NCI-H146 (cell line): ENCODE measurements at regions not wholly inside any gene's neighbourhood (a gene's known extent, or its start where the extent isn't known, plus 50 kb on each side); places are given as distances from the start of the nearest gene placed in this dataset.
A peak's percentile ranks its signal among the peaks of the same experiment; 100 is the strongest.
"Not testable (repeated sequence)": the region's sequence is repeated elsewhere in the genome, so short reads cannot be mapped to it uniquely, and the experiment has no call there.

Source experiments
- DNase-seq: peaks from one replicate; lab custom pipeline; 2025; lab: John Stamatoyannopoulos, UW

DNA sequence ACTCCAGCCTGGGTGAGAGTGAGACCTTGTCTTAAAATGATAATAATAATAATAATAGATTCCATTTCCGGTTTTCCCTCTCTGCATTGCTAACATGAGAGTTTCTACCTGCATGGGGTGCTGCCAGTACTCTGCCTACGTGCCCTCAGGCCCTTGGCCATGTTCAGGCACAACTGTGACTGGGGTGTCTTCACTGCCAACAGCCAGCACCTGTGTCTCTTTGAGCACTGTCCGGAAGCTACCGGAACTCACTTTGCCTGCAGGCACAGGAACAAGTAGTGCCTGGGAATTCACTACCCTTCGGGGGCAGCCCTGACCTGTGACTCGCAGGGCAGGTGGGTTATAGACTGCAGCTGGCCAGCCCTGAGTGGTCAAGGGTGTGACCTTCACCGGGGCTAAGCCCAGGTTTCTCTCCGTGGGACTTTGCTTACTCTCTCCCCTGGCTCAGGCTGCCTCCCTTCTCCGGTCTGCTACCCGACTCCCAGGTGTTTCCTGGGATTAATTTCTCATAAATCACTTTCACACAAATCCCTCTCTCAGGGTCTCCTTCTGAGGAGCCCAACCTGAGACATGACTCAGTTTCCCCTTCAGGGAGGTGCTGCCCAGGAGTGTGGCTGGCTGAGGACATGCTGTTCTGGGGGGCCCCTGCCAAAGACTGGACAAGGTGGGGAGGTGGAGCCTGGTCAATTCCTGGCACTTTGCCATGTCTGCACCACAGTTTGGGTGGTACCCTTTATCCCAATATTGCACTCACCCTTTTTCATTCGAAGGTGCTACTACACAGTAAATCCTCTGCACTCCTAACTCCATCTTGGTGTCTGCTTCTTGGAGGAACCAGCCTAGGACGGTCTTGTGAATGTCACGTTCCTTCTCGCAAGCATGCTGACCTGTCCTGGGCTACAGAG, 79.5 kb upstream of the RALGAPA2 start:
- peak; percentile 16 for DNase-seq

DNA sequence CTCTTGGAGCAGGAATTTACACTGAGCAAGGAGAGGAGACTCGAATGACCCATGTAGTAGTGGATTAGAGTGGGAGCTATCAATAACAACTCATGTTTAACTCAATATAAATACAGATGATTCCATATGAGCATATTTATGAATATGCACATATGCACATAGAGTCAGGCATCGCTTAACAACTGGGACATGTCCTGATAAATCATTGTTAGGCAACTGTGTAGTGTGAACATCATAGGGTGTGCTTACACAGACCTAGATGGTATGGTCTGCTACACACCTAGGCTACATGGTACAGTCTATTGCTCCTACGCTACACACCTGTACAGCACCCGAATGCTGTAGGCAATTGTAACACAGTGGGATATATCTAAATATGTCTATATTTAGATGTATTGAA, 75.9 kb upstream of the RALGAPA2 start:
- DNase-seq: no peak

- no peak for DNase-seq
These were observed 74.0 kb upstream of the RALGAPA2 start for GRCh38 chr20:20786428-20786827.

- no peak for DNase-seq
These were observed 72.8 kb upstream of the RALGAPA2 start for GRCh38 chr20:20785226-20785625.

DNA sequence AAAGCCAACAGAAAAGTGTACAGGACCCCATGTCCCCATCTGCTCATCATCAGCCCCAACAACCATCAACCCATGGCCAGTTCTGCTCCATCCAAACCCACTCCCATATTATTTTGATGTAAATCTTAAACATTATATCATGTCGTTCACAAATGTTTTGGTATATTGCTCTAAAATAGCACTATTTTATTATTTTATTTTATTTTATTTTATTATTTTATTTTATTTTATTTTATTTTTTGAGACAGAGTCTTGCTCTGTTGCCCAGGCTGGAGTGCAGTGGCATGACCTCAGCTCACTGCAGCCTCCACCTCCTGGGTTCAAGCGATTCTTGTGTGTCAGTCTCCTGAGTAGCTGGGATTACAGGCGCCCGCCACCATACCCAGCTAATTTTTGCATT, 72.0 kb upstream of the RALGAPA2 start:
- DNase-seq: not testable (repeated sequence)

GRCh38 chr20:20783450-20783849, 71.0 kb upstream of the RALGAPA2 start:
- no peak for DNase-seq

GRCh38 chr20:20782755-20783154, 70.3 kb upstream of the RALGAPA2 start:
- no peak for DNase-seq

- no peak for DNase-seq
These were observed 69.8 kb upstream of the RALGAPA2 start for GRCh38 chr20:20782231-20782630.

DNA sequence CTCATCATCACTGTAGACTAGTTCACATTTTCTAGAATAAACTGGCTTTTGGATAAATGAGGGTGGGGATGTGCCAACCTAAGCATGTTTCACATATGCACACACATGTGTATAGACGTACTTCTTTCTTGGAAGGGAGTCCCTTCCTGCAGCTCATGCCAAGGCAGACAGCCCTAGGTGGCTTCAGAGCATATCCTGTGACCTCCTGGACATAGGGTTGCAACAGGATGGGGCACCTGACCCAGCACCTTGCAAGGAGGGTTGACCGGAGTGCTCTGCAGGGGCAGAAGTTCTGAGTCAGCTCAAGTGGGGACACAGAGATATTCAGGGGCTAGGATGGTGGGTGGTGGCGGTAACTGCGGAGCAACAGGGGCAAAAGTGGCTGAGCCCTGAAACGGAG, 68.6 kb upstream of the RALGAPA2 start:
- no peak for DNase-seq

- DNase-seq: peak; percentile 36
These were observed 67.8 kb upstream of the RALGAPA2 start for GRCh38 chr20:20780127-20780824.

GRCh38 chr20:20778676-20779075, 66.2 kb upstream of the RALGAPA2 start:
- DNase-seq: no peak

GRCh38 chr20:20772497-20773085, 60.1 kb upstream of the RALGAPA2 start:
- DNase-seq: peak; percentile 25

DNA sequence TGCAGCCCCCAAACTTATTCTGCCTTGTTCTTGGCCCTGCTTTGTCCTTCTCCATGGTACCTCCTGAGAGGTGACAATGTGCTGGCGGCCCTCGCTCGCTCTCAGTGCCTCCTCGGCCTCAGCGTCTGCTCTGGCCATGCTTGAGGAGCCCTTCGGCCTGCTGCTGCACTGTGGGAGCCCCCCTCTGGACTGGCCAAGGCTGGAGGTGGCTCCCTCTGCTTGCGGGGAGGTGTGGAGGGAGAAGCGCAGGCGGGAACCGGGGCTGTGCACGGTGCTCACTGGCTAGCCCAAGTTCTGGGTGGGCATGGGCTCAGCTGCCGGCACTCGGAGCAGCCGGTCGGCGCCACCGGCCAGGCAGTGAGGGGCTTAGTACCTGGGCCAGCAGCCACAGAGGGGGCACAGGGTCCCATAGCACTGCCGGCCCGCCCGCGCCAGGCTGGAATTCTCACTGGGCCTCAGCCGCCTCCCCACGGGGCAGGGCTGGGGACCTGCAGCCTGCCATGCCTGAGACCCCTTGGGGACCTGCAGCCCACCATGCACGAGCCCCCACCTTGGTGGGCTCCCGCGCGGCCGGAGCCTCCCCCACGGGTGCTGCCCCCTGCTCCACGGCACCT, 55.9 kb upstream of the RALGAPA2 start:
- DNase-seq: no peak

DNA sequence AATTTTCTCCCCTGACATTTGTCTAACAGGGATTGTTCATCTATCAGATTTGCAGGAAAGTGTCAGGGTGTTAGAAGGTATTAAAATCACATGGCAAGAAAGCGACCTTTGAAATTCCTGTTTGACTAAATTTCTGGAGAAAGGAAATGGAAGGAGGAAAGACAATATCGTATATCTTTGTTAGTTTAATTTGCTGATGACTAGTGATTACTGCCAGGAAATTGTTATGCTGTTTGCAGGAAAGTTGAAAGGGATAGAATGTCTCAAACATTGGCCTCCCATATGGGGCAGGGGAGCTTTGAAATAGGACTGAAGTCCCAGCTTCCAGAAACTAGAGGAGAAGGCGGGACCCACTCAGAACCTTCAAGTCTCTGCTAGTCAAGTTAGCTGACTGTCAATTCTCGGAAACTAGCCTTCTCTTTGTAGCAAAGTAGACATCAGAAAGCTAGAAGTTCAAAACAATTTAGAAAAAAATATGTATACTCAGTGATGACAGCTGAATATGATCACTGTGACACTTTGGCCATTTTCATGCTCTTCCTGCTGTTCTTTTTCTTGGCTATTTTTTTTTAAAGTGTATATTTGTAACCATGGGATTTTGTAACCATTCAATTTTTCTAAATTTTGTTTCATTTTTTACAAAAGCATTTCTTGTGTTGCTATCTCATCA, 53.4 kb upstream of the RALGAPA2 start:
- DNase-seq: no peak

DNA sequence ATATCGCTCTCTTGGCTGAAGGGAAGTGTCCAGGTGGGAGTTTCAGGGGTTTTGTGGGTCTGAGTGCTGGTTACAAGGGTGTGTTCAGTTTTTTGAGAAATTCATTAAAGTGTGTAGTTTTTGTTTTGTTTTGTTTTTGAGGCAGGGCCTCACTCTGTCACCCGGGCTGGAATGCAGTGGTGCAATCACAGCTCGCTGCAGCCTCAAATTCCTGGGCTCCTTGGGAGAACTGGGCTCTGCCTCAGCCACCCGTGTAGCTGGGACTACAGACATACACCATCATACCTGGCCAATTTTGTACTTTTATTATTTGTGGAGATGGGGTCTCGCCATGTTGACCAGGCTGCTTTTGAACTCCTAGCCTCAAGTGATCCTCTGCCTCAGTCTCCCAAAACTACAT, 51.2 kb upstream of the RALGAPA2 start:
- no peak for DNase-seq
